BE2C (cell line): ENCODE measurements at regions not wholly inside any gene's neighbourhood (a gene's known extent, or its start where the extent isn't known, plus 50 kb on each side); places are given as distances from the start of the nearest gene placed in this dataset.

ENCODE experiments used
- DNase-seq: peaks from one replicate; pipeline ENCODE4 v3.0.0-alpha.2; 2020
- H3K27me3 ChIP-seq: fragments of 250-450 bp; sonication (Bioruptor Pico); 2 replicates; pipeline ENCODE4 v1.5.1; 2020; ENCODE audit warnings: mild to moderate bottlenecking
- H3K36me3 ChIP-seq: fragments of 250-450 bp; sonication (Bioruptor Pico); 2 replicates; pipeline ENCODE4 v1.5.1; 2020; ENCODE audit warnings: mild to moderate bottlenecking
- H3K4me1 ChIP-seq: fragments of 250-450 bp; sonication (Bioruptor Pico); 2 replicates; pipeline ENCODE4 v1.5.1; 2020
- H3K4me3 ChIP-seq: 2 replicates; pipeline ENCODE4 v1.5.1; 2011; ENCODE audit warnings: low read depth, low read length
- H3K9me3 ChIP-seq: fragments of 250-450 bp; sonication (Bioruptor Pico); 2 replicates; pipeline ENCODE4 v1.5.1; 2020
- TF ChIP-seq, protein P1 (sequence below): IDR thresholded peaks from 2 replicates; pipeline ENCODE4 v1.5.1; 2012; ENCODE audit warnings: mild to moderate bottlenecking, low read depth, low read length

DNA sequence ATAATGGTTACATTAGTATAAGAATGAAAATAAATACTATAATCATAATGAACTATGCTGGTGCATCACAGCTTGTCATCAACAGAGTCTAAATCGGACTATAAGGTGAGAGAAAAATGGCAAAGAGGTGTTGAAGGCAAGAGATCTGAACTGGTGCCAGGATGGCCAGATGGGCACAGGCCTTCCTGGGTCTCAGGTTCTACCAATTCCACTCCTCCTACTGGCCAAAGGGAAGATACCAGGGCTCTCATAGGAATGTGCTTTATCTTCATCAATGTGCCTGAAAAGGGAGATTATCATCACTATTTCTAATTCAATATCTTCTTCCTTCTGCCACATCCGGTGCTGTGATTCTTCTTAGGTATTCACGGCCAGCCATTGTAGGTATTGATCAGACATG lies 107.6 kb downstream of the GASK1B start:
- Histone ChIP-seq H3K36me3 (no peaks in the 10 kb centered on the region), H3K4me3 (no peak overlapping the region), H3K4me1 (no peaks in the 10 kb centered on the region), H3K27me3 (no peaks in the 10 kb centered on the region), H3K9me3 (no peaks in the 10 kb centered on the region)
- TF ChIP-seq, protein P1, sequence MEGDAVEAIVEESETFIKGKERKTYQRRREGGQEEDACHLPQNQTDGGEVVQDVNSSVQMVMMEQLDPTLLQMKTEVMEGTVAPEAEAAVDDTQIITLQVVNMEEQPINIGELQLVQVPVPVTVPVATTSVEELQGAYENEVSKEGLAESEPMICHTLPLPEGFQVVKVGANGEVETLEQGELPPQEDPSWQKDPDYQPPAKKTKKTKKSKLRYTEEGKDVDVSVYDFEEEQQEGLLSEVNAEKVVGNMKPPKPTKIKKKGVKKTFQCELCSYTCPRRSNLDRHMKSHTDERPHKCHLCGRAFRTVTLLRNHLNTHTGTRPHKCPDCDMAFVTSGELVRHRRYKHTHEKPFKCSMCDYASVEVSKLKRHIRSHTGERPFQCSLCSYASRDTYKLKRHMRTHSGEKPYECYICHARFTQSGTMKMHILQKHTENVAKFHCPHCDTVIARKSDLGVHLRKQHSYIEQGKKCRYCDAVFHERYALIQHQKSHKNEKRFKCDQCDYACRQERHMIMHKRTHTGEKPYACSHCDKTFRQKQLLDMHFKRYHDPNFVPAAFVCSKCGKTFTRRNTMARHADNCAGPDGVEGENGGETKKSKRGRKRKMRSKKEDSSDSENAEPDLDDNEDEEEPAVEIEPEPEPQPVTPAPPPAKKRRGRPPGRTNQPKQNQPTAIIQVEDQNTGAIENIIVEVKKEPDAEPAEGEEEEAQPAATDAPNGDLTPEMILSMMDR: no peak
- no peak for DNase-seq

DNA sequence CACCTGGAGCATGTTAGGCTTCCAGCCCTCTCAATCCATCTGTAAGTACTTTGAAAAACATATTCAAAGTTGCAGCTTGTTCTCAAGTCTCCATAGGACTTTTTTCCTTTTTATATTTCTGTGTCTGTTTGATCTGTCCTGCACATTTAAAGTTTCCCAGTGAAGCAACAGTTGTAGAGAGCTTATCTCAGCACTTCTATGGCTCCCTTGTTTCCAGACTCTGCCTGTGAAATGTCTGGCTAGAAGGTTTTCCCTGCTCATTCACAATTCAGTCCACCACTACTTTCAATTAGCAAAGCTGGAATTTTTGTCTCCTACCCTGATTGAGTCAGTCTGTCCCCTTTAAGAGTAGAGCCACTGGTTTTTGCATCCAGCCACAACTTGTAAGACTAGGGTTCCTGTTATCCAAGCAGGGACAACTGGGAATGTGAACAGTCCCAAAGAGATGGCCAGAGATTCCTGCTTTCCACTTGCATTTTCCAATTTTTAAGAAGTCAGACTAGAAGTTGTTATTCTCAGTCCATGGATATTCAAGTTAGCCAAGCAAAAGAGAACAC lies 116.1 kb downstream of the GASK1B start:
- DNase-seq: no peak
- Histone ChIP-seq H3K27me3 (no peaks in the 10 kb centered on the region), H3K4me3 (no peak overlapping the region), H3K36me3 (no peaks in the 10 kb centered on the region), H3K9me3 (no peaks in the 10 kb centered on the region), H3K4me1 (no peaks in the 10 kb centered on the region)
- TF ChIP-seq, protein P1: no peak

DNA sequence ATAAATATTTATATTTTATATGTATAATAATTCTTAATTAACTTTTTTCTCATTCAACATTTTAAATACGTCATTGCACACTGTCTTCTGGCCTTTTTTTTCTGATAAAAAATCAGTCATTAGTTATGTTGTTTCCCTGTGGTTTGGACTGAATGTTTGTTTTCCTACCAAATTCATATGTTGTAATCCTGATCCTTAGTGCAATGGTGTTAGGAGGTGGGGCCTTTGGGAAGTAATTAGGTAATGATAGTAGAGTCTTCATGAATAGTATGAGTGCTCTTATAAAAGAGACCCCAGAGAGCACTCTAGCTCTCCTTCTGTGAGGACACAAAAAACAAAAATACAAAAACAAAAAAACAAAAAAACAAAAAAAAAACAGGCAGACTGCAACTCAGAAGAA lies 117.2 kb downstream of the GASK1B start:
- Histone ChIP-seq H3K36me3 (no peaks in the 10 kb centered on the region), H3K27me3 (no peaks in the 10 kb centered on the region), H3K4me1 (no peaks in the 10 kb centered on the region), H3K9me3 (no peaks in the 10 kb centered on the region), H3K4me3 (no peak overlapping the region)
- no peak for DNase-seq
- TF ChIP-seq, protein P1: no peak

DNA sequence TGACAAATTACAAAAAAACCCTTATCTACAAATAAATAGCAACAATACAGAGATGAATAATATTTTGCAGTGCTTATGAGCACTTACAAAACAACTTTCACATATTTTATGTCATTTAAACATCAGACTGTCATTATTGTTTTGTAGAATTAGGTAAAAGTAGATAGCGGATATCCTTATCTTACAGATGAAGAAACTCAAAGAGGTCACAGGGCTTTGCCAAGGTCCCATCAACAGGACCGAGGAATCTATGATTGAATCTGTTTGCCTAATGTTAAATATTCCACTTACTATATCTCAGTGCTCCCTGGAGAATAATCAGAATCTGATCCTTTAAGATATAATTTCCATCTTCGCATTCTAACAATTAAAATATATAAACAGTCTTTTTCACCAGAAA lies 119.0 kb downstream of the GASK1B start:
- TF ChIP-seq, protein P1: no peak
- no peak for DNase-seq
- H3K27me3 ChIP-seq: no peaks in the 10 kb centered on the region
- no peak overlapping the region for H3K4me3 ChIP-seq
- H3K36me3 ChIP-seq: no peaks in the 10 kb centered on the region
- no peaks in the 10 kb centered on the region for H3K9me3 ChIP-seq
- no peaks in the 10 kb centered on the region for H3K4me1 ChIP-seq

DNA sequence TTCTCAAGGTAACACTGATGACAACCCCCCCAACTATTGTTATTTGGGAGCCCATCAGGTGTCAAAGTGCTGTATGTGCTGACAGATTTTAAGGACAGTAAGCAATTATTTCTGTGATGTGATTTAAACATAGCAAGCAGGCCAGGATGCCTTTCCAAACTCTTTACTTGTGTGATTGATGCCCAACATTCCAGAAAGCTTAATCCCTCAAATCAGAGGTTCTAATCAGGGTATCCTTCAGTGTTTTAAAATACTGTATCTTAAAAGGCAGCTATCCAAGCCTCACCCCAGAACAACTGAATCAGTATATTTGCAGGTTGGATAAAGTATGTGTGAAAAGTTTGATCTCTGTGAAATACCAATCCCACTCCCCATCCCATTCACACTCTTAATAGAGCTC lies 119.7 kb downstream of the GASK1B start:
- H3K36me3 ChIP-seq: no peaks in the 10 kb centered on the region
- no peak for DNase-seq
- H3K4me3 ChIP-seq: no peak overlapping the region
- no peaks in the 10 kb centered on the region; the same call in 1 of the 2 replicates for H3K9me3 ChIP-seq
- TF ChIP-seq, protein P1: no peak
- H3K4me1 ChIP-seq: no peaks in the 10 kb centered on the region
- H3K27me3 ChIP-seq: no peaks in the 10 kb centered on the region

DNA sequence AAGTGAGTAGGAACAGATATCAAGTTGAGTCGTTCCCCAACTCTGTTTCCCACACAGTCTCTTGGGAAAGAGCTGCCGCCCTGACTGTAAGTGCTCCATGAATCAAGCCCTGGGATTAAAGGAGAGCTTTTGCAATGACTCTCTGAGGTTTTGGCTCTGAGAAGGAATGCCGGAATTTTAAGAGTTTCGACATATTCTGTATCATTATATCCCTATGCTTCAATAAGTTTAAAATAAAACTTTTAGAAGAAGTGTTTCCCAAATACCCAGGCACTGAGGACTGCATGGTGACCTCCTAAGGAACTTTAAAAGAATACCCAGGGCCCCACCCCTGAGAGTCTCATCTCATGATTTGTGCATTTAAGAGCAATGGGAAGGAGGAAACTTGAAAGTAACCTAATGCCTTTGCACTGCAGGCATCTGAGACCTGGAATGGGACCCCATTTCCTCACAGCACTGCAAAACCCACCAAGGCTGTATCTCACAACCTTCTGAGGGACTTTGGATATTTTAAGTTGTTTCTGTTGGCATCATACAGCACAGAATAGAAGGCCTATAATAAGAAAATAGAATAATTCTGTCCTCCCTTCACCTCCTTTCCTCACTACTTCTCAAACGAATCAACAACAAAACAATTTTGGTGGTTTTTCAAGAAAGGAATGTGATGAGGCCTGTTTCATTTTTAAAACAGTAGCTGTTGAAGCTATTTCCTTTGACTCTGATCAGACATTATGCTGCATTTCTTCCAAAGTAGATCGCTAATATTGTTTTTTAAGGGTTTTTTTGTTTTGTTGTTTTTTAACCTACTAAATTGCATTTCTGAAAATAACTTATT lies 121.2 kb downstream of the GASK1B start:
- H3K4me1 ChIP-seq: no peaks in the 10 kb centered on the region
- no peak for DNase-seq
- TF ChIP-seq, protein P1: no peak
- H3K27me3 ChIP-seq: no peaks in the 10 kb centered on the region
- H3K9me3 ChIP-seq: no peaks in the 10 kb centered on the region; the same call in 1 of the 2 replicates
- no peak overlapping the region for H3K4me3 ChIP-seq
- H3K36me3 ChIP-seq: no peaks in the 10 kb centered on the region
